OCI-LY1 (cell line): ENCODE measurements at regions not wholly inside any gene's neighbourhood (a gene's known extent, or its start where the extent isn't known, plus 50 kb on each side); places are given as distances from the start of the nearest gene placed in this dataset.

Experiments
- H2AFZ ChIP-seq: fragments of 200-600 bp; sonication (generic), shearing (Covaris generic); 2 replicates; pipeline ENCODE4 v1.6.0; 2014; ENCODE audit warnings: antibody characterized with exemption, mild to moderate bottlenecking, low read length
- H3F3A ChIP-seq: fragments of 200-600 bp; sonication (generic), shearing (Covaris generic); 2 replicates; pipeline ENCODE4 v1.6.0; 2014; ENCODE audit warnings: mild to moderate bottlenecking, antibody characterized with exemption, low read length, moderate library complexity; ENCODE audit not compliant: insufficient read depth
- H3K27ac ChIP-seq: fragments of 200-600 bp; sonication (generic); 2 replicates; pipeline ENCODE4 v1.5.1; 2014; ENCODE audit warnings: low read length, mixed run types, mild to moderate bottlenecking, low read depth; ENCODE audit not compliant: poor library complexity, severe bottlenecking
- H3K27me3 ChIP-seq: fragments of 200-600 bp; sonication (generic); 2 replicates; pipeline ENCODE4 v1.6.0; 2014; ENCODE audit warnings: antibody characterized with exemption, mild to moderate bottlenecking, low read length, moderate library complexity; ENCODE audit not compliant: insufficient read depth
- H3K36me3 ChIP-seq: fragments of 200-600 bp; sonication (generic); 2 replicates; pipeline ENCODE4 v1.6.1; 2014; ENCODE audit warnings: mild to moderate bottlenecking, antibody characterized with exemption, low read length, moderate library complexity, mixed read lengths; ENCODE audit not compliant: insufficient read depth
- H3K4me1 ChIP-seq: fragments of 200-600 bp; sonication (generic); 2 replicates; pipeline ENCODE4 v1.5.1; 2014; ENCODE audit warnings: mild to moderate bottlenecking, low read length, moderate library complexity; ENCODE audit not compliant: insufficient read depth, severe bottlenecking
- H3K4me2 ChIP-seq: fragments of 200-600 bp; sonication (generic), shearing (Covaris generic); 2 replicates; pipeline ENCODE4 v1.6.1; 2014; ENCODE audit warnings: low read length
- H3K4me3 ChIP-seq: fragments of 200-600 bp; sonication (generic); 2 replicates; pipeline ENCODE4 v1.5.1; 2014; ENCODE audit warnings: low read length, low read depth, mild to moderate bottlenecking, mixed read lengths; ENCODE audit not compliant: poor library complexity, severe bottlenecking
- H3K79me2 ChIP-seq: fragments of 200-600 bp; shearing (Covaris generic); 2 replicates; pipeline ENCODE4 v1.6.1; 2016; ENCODE audit warnings: mixed run types, low read length, mixed read lengths; ENCODE audit not compliant: insufficient read depth
- H3K9ac ChIP-seq: fragments of 200-600 bp; sonication (generic), shearing (Covaris generic); 2 replicates; pipeline ENCODE4 v1.6.1; 2014; ENCODE audit warnings: mild to moderate bottlenecking, low read length, mixed read lengths
- H3K9me2 ChIP-seq: fragments of 200-600 bp; sonication (generic), shearing (Covaris generic); 2 replicates; pipeline ENCODE4 v1.6.1; 2014; ENCODE audit warnings: low read depth, mild to moderate bottlenecking, low read length, mixed read lengths
- H3K9me3 ChIP-seq: fragments of 200-600 bp; shearing (Covaris generic); 2 replicates; pipeline ENCODE4 v1.6.1; 2014; ENCODE audit warnings: low read length, mixed read lengths
- H4K20me1 ChIP-seq: fragments of 200-600 bp; sonication (generic), shearing (Covaris generic); 2 replicates; pipeline ENCODE4 v1.6.0; 2016; ENCODE audit warnings: mild to moderate bottlenecking, low read length; ENCODE audit not compliant: insufficient read depth
- EZH2 ChIP-seq: fragments of 200-600 bp; sonication (generic), shearing (Covaris generic); IDR thresholded peaks from 2 replicates; pipeline ENCODE4 v1.8.0; 2017; ENCODE audit warnings: borderline replicate concordance, mixed run types, mild to moderate bottlenecking, antibody characterized with exemption, low read length, moderate library complexity, mixed read lengths
- TF ChIP-seq, protein P1 (sequence below): fragments of 200-600 bp; sonication (generic), shearing (Covaris generic); IDR thresholded peaks from 2 replicates; pipeline ENCODE4 v1.5.1; 2017; ENCODE audit warnings: mild to moderate bottlenecking, antibody characterized with exemption, low read length, moderate library complexity, mixed read lengths

DNA sequence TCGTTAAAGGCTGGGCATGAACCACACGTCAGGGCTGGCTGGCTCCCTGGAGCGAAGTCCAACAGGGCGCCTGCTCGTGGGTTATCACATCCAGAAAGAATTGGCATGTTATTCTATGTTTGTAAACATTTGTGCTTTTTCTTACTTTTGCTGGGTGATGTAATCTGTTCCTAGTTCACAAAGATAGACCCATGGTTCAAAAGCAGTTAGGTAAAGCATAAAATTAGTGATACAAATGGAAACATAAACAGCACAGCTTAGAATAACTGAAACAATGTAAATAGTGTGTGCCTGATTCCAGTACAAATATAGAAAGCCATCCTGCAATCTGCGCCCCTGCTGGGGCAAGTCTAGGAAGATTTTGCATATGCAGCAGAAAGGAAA lies 184.0 kb upstream of the C1orf174 start:
- Histone ChIP-seq H2AFZ (no peak overlapping the region), H4K20me1 (no peaks in the 10 kb centered on the region), H3K4me2 (no peak overlapping the region), H3K36me3 (no peaks in the 10 kb centered on the region; the same call in 1 of the 2 replicates), H3F3A (no peaks in the 10 kb centered on the region), H3K79me2 (no peaks in the 10 kb centered on the region), H3K9me3 (peaks cover 4% of the 10 kb centered on the region; the same call in 1 of the 2 replicates), H3K27me3 (no peaks in the 10 kb centered on the region; the same call in 1 of the 2 replicates), H3K4me1 (no peaks in the 10 kb centered on the region), H3K9me2 (no peaks in the 10 kb centered on the region), H3K4me3 (no peak overlapping the region), H3K27ac (no peak overlapping the region), H3K9ac (no peak overlapping the region)
- no peak for TF ChIP-seq EZH2
- TF ChIP-seq, protein P1, sequence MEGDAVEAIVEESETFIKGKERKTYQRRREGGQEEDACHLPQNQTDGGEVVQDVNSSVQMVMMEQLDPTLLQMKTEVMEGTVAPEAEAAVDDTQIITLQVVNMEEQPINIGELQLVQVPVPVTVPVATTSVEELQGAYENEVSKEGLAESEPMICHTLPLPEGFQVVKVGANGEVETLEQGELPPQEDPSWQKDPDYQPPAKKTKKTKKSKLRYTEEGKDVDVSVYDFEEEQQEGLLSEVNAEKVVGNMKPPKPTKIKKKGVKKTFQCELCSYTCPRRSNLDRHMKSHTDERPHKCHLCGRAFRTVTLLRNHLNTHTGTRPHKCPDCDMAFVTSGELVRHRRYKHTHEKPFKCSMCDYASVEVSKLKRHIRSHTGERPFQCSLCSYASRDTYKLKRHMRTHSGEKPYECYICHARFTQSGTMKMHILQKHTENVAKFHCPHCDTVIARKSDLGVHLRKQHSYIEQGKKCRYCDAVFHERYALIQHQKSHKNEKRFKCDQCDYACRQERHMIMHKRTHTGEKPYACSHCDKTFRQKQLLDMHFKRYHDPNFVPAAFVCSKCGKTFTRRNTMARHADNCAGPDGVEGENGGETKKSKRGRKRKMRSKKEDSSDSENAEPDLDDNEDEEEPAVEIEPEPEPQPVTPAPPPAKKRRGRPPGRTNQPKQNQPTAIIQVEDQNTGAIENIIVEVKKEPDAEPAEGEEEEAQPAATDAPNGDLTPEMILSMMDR = no peak

DNA sequence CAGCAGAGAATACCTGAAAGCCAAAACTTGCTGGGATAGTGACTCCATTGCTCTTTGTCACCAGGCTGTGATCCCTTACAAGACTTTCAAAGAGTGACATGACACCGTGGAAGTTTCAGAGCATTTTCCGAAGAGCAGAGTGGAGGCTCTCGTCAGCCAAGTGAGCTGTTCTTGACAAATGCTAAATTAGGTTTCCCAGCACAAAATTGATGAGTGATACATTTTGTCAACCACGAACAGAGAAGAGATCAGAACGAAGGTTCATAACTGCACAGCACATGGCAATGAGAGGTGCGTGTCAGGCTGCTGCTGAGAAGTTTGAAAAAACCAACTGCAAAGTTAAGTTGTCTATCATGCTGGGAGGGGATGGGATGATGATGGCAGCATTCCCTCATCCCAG lies 184.4 kb upstream of the C1orf174 start:
- Histone ChIP-seq H3K9me3 (peaks cover 4% of the 10 kb centered on the region; the same call in 1 of the 2 replicates), H3F3A (no peaks in the 10 kb centered on the region), H4K20me1 (no peaks in the 10 kb centered on the region), H2AFZ (no peak overlapping the region), H3K9me2 (no peaks in the 10 kb centered on the region), H3K36me3 (no peaks in the 10 kb centered on the region; the same call in 1 of the 2 replicates), H3K79me2 (no peaks in the 10 kb centered on the region), H3K4me1 (no peaks in the 10 kb centered on the region), H3K4me3 (no peak overlapping the region), H3K27me3 (no peaks in the 10 kb centered on the region; the same call in 1 of the 2 replicates), H3K9ac (no peak overlapping the region), H3K4me2 (no peak overlapping the region), H3K27ac (no peak overlapping the region)
- TF ChIP-seq, protein P1 = no peak
- no peak for TF ChIP-seq EZH2

DNA sequence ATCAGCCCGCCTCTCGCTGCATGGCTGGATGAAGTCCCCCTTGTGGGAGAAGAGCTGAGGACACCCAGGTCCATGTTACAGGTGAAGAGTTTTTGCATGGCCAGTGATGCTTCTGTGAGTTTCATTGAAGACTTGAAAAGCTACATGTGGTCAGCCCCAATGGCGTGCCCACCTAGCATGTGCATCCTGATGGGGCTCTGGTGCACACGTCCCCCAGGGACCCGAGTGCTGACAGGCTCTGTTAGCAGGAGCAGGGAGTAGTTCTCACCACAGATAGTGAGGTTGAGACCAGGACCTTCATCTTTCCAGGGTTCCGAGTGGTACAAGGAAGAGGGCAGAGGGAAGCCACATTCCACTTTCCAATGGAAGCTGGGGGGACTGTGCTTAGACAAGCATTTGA lies 184.8 kb upstream of the C1orf174 start:
- TF ChIP-seq EZH2 = no peak
- TF ChIP-seq, protein P1 = no peak
- Histone ChIP-seq H3K4me3 (no peak overlapping the region), H3K9me3 (peaks cover 4% of the 10 kb centered on the region; the same call in 1 of the 2 replicates), H3K36me3 (no peaks in the 10 kb centered on the region; the same call in 1 of the 2 replicates), H3K79me2 (no peaks in the 10 kb centered on the region), H3K9me2 (no peaks in the 10 kb centered on the region), H3K9ac (no peak overlapping the region), H3K4me2 (no peak overlapping the region), H3K4me1 (no peaks in the 10 kb centered on the region), H3K27me3 (no peaks in the 10 kb centered on the region; the same call in 1 of the 2 replicates), H3K27ac (no peak overlapping the region), H3F3A (no peaks in the 10 kb centered on the region), H4K20me1 (no peaks in the 10 kb centered on the region), H2AFZ (no peak overlapping the region)
